UCSD-AML1 (cell line): ENCODE measurements at regions not wholly inside any gene's neighbourhood (a gene's known extent, or its start where the extent isn't known, plus 50 kb on each side); places are given as distances from the start of the nearest gene placed in this dataset.
"Not testable (repeated sequence)": the region's sequence is repeated elsewhere in the genome, so short reads cannot be mapped to it uniquely, and the experiment has no call there.

ENCODE experiments used
- DNase-seq: peaks from one replicate; lab custom pipeline; 2025; ENCODE audit not compliant: unreplicated experiment; lab: John Stamatoyannopoulos, UW

DNA sequence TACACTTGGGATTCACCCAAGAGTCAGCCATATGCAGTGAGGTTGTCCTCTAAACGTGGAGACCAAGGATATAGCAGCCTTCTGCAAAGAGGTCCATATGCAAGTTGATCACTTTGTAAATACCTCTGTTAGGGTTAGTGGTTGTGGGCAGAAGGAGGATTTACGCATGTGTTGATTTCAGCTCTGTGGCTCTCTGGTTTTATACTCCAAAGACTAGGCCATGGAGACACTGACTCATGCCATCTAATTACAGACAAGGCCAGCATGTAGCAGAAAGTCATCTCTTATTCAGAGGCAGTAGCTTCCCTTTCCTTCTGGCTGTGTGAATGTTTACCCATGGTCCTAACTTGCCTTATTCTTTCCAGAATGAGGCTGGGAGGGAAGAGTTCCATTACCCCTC lies 140.9 kb upstream of the GOLGA6L4 start:
- not testable (repeated sequence) for DNase-seq

DNA sequence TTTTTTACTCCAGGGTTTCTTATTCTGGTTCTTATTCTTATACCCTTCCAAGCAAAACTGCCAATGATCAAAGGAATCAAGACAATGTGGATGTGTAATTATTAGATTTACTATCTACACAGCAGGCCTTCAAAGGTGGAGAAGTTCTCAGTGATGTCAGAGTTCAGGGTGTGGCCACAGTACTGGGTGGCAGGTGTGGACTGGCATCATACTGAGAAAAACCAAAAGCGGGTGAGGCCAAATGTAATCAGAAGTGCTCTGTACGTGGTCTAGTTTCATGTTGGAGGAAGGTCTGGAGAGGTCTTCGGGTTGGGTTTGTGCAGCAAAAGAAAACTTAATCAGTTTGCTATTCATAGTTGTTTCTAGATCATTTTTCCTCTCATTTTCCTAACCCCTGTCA lies 138.5 kb upstream of the GOLGA6L4 start:
- DNase-seq = not testable (repeated sequence)

DNA sequence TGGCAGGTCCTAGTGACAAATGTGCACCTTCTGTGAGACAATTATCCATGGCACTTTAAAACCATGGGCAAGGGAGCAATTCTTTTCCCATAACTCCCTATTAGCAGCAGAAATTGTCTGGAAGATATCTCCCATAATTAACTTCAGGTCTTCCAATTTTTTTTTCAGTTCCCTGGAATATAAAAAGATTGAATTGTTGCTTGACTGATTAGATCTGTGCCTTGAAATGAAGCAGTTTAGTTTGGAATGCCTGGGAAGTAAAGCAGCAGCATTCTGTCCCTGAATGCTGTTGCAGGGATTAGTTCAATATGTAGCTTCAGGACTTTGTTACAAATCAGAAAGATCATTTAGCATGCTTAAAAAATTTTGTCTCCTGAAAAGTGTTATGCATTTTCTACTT lies 137.0 kb upstream of the GOLGA6L4 start:
- DNase-seq = no peak

DNA sequence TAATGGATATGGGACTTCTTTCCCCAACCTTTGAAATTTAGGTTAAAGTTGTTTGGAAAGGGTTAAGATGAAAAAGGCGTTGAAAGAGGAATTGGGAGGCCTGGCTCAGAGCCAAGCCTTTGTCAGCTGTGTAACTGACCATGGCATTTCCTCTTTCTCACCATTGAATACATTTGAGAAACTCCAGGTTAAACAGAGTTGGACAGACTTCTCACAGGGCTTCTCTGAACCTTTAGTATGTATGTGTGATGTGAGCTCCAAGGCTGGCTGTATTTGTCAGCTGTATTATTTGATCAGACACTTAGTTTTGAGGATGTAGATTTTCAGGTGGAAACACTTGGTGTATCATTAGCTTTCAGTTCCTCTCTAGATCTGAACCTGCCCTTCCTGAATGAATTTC lies 136.4 kb upstream of the GOLGA6L4 start:
- peak; percentile 33 for DNase-seq

DNA sequence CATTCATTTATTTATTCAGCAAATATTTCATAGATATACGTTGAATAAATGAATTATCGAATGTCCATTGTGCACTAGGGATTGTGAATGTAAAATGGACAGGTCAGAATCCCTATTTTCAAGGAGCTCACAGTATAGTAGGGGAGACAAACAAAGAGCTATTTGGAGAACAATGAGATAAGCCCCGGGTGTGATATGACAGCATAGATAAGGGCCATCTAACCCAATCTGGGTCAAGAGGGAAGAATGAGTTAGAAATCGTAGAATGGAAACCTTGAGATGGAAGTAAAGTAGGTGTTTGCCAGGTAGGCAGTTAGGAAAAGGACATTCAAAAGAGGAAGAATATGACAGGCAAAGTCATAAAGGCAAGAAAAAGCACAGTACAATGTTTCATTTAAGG lies 132.2 kb upstream of the GOLGA6L4 start:
- no peak for DNase-seq

DNA sequence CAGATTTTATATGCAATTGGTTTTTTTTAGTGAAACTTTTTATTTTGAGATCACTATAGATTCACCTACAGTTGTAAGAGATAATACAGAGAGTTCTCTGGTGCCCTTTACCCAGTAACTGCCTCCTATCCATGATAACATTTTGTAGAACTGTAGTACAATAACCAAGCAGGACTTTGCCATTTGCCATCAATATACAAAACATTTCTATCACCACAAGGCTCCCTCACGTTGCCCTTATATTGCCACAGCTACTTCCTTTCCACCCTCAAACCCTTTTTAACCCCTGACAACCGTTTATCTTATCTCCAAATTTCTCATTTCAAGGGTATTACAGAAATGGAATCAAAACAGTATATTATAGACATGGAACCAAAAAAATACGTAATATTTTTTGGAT lies 130.7 kb upstream of the GOLGA6L4 start:
- DNase-seq = no peak

DNA sequence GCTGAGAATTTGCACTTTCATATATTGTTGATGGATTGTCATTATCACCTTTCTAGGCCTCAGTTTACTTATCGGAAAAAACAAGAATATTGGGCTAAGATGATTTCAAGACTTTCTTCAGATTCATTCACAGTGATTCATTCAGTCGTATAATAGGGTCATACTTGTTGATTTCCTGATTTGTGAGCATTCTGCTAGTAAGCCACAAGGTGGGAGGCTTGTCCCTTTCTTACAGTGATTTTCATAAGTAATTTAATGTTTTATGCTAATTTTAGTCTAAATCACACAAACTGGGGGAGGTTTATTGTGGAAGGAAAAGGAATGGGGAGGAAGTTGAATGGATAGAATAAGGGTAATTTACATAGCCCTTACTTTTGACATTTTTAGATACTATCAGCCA lies 126.8 kb upstream of the GOLGA6L4 start:
- no peak for DNase-seq

DNA sequence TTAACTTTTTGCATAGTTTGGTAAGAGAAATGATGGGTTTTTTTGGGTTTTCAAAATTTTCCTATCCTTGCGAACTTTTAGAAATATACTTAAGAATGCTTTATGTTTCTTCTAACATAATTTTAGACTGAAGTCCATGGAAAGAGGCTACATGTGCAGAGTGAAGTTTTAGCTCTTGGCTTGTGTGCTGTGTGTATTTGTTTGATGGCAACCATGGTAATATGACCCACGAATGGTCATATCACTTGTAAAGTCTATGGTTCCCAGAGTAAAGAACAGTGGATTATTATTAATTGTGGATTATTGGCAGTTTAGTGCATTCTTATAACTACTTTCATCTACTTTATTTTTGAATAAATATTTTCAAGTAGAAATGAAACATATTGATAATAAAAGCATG lies 124.0 kb upstream of the GOLGA6L4 start:
- no peak for DNase-seq

DNA sequence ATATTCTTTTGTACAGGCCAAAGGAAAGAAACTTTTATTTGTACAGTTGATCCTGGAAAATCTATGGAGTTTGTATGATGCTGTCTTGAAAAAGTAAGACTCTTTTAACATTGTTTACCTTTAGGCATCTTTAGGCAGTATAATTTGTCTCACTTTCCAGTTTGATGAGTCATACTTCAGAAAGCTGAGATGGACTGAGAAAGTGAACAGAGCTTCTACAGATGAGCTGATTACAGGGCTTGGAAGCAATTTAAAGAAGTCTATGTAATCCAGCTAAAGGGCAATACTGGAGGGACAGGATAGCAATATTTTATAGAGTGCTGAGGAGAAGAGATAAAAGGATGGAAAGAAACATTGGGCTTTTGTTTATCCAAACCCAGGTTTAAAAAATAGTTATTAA lies 123.5 kb upstream of the GOLGA6L4 start:
- DNase-seq = no peak

DNA sequence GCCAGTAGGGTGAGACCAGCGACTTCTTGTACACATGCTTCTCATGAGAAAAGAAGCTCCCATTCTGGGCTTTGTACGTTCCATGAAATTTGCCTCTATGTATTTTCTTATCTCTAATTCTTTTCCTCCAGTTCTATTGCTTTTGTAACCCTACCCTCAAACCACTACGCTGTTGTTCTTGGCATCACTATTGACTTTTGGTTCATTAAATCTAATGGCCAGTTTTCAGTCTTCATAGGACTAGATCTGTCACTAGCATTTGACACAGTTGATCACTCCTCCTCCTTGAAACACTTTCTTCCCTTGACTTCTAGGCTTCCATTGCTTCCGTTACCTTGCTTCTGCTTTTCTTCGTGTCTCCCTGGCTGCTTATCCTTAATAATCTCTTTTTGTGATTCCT lies 121.7 kb upstream of the GOLGA6L4 start:
- no peak for DNase-seq

DNA sequence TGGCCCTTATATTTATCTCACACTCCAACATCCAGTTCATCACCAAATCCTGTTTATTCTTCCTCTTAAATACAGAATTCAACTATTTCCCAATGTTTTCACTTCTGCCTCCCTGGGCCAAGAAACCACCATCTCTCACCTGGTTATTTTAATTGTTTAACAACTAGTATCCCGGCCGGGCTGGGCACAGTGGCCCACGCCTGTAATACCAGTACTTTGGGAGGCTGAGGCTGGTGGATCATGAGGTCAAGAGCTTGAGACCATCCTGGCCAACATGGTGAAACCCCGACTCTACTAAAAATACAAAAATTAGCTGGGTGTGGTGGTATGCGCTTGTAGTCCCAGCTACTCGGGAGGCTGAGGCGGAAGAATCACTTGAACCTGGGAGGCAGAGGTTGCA lies 120.9 kb upstream of the GOLGA6L4 start:
- DNase-seq = not testable (repeated sequence)

DNA sequence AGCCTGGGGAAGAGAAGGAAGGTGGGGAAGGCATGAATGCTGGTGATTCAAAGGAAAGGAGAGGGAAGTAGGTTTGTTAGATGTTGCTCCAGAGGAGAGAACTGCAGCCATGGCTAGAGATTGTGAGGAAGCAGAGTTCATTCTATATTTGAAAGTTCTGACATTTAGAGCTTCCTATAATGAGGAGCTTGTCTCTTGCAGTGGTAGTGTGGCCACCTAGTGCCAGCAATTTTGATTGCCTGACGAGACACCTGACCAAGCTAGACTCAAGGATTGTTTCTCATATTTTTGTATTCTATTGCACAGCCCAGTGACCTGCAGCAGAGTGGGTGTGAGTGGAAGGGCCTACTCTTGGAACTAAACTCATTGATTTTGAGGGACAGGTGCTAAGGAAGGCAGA lies 116.2 kb upstream of the GOLGA6L4 start:
- DNase-seq = not testable (repeated sequence)

DNA sequence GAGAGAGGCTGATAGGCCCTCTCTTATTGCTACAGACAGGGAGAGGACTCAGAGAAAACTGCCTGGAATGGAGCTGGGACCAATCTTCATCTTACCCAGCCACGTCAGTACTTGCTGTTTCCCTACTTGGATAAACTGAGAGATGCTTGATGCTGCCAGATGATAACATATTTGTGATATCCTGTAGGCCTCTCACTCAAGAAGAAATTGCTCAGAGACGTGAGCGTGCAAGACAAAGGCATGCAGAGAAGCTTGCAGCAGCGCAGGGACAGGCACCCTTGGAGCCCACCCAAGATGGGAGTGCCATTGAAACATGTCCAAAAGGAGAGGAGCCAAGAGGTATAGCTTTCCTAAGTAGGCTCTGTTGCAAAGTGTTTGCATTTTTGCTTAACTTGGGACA lies 114.7 kb upstream of the GOLGA6L4 start:
- DNase-seq = not testable (repeated sequence)

DNA sequence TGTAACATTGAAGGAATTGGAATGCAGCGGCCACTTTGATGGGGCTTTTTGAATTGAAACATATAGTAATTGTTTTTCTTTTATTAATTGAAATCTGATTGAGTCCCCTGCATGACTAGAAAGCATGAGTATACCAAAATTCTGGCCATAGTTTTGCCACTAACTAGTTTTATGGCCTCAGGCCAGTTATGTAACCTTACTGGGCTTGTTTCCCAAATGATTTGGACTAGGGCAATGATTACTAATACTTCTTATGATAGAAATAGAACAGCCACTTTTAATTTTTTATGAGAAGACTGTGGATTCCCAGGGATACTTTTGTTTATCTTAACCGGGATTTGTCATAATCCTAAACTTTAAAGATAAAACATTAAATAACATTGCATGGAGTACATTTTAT lies 106.9 kb upstream of the GOLGA6L4 start:
- not testable (repeated sequence) for DNase-seq

DNA sequence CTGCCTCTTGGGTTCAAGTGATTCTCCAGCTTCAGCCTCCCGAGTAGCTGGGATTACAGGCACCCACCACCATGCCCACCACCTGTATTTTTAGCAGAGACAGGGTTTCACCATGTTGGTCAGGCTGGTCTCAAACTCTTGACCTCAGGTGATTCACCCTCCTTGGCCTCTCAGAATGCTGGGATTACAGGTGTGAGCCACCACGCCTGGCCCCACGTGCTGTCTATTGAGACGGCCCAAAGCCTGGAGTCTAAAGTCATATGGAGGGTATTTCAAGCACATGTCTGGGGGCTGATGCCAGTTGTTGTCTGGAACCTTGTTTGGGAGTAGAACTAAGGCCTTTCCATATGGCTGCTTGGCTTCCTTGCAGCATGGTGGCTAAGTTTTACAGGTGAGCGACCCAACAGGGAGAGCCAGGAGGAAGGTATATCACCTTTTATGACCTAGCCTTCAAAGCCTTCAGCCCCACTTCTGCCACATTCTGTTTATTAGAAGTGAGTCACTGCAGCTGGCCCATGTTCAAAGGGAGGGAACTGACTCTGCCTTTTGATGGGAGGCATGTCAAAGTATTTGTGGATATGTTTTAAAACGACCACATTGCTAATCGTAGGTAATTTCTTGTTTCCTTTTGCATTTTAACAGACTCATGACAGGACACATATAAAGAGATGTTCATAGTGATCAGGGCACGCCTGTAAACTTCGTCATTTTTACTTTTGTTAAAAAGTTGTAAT lies 105.3 kb upstream of the GOLGA6L4 start:
- DNase-seq = not testable (repeated sequence)

DNA sequence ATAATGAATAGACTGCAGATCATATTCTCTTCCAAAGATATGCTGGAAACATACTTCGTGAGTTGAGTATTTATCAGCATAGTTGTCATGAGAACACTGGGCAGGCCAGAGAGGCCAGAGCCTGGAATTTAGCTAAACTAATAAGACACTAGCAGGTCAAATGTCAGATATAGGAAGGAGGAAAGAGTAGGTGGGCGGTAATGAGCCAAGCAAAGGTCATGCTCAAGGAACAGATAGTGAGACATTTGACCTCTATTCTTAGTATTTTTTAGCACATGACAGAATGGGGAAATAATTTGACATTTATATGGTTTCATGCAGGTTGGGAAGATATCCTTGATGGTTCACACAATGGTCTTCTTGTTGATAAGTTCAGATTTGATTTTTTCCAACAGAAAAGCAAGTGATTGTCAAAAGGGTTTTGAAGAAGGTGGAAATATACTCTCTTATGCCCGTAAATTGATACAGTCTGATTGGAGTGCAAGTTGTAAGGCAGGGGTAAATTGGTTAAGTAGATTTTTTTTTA lies 99.6 kb upstream of the GOLGA6L4 start:
- not testable (repeated sequence) for DNase-seq

DNA sequence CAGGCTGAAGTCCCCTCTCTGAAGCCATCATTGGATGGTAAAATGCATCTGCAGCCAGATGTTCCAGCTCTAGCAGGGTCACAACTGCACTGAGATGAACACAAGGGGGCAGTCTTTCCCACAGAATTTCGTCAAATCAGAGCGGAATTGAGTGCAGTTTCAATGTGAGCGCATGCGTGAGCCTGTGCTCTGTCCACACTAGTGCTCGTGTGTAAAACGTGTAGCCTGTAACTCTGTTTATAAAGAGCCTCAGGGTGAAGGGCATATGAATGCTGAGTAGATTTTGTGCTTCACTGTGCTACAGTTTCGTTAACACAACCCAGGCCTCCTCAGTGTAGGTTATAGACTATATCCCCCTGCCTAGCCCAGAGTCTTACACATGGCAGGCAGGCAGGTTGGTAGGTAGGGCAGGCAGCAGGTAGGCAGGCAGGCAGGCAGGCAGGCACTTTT lies 92.7 kb upstream of the GOLGA6L4 start:
- peak; percentile 32 for DNase-seq

DNA sequence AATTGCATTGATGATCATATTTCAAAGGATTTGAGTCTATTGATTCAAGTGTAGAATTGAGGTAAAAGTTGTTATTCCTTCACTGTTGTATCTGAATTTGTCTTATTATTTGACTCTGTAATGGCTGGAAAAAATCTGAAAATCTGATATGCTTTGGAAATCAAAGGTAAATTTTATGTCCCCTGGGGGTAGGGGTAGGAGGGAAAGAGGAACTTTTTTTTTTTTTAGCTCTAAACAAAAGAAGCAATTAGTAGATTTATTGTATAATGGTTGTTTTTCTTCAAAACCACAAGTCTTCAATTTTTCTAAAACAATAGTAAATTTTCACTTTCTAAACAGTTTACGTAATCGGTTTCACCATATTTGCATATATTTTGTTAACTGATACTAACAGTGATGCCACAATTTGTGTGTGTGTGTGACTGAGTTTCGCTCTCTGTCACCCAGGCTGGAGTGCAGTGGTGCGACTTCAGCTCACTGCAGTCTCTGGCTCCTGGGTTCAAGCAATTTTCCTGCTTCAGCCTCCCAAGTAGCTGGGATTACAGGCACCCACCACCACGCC lies 91.7 kb upstream of the GOLGA6L4 start:
- DNase-seq = no peak

DNA sequence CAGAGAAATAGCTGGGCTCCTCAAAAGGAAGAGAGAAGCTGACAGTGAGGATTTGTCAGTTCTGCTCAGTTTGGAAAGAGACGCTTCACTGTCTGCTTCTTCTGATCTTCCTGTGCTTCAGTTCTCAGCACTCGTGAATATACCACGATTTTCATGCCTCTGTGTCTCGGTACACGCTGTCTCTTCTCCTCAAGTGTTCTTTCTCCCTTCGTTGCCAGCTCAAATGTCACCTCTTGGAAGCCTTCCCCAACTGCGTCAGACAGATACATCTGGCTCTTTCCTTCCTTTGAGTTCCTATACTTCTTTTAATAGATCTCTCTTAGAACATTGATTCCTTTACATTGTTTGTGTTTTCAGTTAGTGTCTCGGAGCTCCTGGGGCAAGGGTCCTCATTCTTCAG lies 90.6 kb upstream of the GOLGA6L4 start:
- DNase-seq = not testable (repeated sequence)

DNA sequence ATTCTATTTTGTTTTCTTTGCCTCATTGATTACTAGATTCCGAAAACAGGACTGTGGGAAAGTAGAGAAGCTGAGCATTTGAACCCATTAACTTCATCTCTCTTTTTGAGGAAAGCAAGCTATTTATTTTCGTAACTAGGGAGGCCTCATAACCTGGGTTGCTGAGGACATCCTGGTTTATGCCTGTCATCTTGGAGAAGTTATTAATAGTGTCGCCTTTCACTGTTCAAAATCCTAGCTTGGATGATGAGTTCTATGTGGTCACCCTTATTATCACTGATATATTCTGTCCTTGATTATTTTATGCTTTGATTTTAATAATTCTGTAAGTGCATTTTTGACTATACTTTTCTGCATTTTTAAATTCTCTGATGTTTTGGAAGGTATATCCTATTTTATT lies 89.3 kb upstream of the GOLGA6L4 start:
- not testable (repeated sequence) for DNase-seq

DNA sequence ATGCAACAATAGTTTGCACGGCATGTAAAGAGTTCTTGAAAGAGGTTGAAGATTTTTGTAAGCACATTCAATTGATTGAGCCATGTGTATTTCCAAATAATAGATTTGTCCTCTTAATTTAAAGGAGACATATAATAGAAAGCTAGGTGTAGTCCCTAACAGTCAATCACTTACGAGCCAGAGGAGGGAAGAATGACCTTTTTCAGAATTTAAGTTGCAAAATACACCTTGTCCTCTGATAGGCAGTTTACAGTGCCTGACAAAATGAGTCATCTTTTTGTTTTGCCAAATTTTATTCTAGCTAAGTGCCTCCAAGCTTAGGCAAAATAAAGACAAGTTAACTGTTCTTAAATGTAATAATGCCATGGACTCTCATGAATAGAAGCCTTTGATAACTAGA lies 88.3 kb upstream of the GOLGA6L4 start:
- DNase-seq = not testable (repeated sequence)

DNA sequence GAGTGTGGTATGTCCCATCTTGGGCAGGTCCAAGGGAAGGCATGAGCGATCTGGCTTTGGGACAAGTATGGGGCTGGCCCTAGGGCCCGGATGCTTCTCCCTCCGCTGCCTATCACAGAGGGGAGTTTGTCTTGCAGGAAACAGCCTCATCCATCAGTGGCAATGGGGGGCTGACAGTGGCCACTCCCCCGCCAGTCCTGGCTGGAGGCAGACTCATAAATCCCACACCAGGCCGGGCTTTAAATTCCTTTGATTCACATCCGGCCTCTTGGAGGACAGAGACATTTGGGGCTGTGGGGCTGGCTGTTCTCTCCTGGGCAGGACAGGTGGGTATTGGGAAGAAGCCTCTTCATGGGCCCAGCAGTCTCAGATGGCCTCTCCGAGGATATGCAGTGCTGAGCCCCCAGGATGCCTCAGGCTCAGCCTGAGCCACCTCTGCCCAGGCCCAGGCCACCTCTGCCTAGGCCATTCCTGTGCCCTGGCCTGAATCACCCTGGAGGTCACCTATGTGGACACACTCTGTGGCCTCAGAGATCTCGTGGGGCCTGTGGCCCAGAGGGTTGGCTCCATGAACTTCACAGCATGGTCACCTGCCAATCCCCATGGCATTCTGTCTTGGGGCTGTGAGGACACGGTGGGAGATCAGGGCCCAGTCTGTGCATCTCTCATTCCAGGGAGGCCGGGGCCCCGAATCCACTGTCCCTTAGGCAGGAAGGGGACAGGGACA lies 84.2 kb upstream of the GOLGA6L4 start:
- no peak for DNase-seq
